Heart left ventricle (tissue), 16 donors: ENCODE measurements at regions not wholly inside any gene's neighbourhood (a gene's known extent, or its start where the extent isn't known, plus 50 kb on each side); places are given as distances from the start of the nearest gene placed in this dataset.

ENCODE experiments used
- ATAC-seq, 4 donors: fragments of 200-7000 bp; cut with Tn5 transposase; one replicate each; pipeline ENCODE4 v1.9.1; 2020 to 2022; ENCODE audit warnings: moderate library complexity in 4 of 4, mild to moderate bottlenecking in 3 of 4, moderate number of reproducible peaks in 1 of 4
- DNase-seq, 5 donors: peaks; one replicate each; pipeline ENCODE4 v3.0.0-alpha.2; 2020
- H3K27ac ChIP-seq, 12 donors: fragments of 200-600 bp; sonication (generic) in 4 of 12; one replicate each; pipeline versions ENCODE4 v1.5.0 to v1.8.0; 2016 to 2022; ENCODE audit warnings: mild to moderate bottlenecking in 2 of 12
- H3K27me3 ChIP-seq, 9 donors: fragments of 200-600 bp; sonication (generic) in 2 of 9; one replicate each; pipeline versions ENCODE4 v1.5.1 to v1.8.0; 2016 to 2022; ENCODE audit warnings: mild to moderate bottlenecking in 3 of 9
- H3K36me3 ChIP-seq, 9 donors: fragments of 200-600 bp; sonication (generic) in 2 of 9; one replicate each; pipeline versions ENCODE4 v1.5.0 to v1.8.0; 2018 to 2022; ENCODE audit warnings: mild to moderate bottlenecking in 2 of 9
- H3K4me1 ChIP-seq, 12 donors: fragments of 200-600 bp; sonication (generic) in 4 of 12; one replicate each; pipeline versions ENCODE4 v1.5.0 to v1.8.0; 2016 to 2022; ENCODE audit warnings: mild to moderate bottlenecking in 3 of 12
- H3K4me3 ChIP-seq, 12 donors: fragments of 200-600 bp; sonication (generic) in 4 of 12; one replicate each; pipeline versions ENCODE4 v1.5.0 to v1.8.0; 2017 to 2022; ENCODE audit warnings: mild to moderate bottlenecking in 9 of 12, moderate library complexity in 4 of 12
- H3K9me3 ChIP-seq, 12 donors: fragments of 200-600 bp; sonication (generic) in 4 of 12; one replicate each; pipeline versions ENCODE4 v1.5.0 to v1.8.0; 2016 to 2022; ENCODE audit warnings: mild to moderate bottlenecking in 1 of 12
- CTCF ChIP-seq, 12 donors: fragments of 200-600 bp; sonication (generic) in 4 of 12; IDR thresholded peaks; one replicate each; pipeline versions ENCODE4 v1.5.0 to v1.8.0; 2018 to 2022; ENCODE audit warnings: antibody characterized with exemption in 12 of 12, mild to moderate bottlenecking in 5 of 12
- POLR2A ChIP-seq, 2 donors: fragments of 450-650 bp; IDR thresholded peaks; one replicate each; pipeline ENCODE4 v1.6.1; 2017; ENCODE audit warnings: antibody characterized with exemption in 2 of 2, mild to moderate bottlenecking in 2 of 2, moderate library complexity in 2 of 2
- WGBS, 4 donors: extraction: QIAGEN DNeasy Blood & Tissue Kit in 2 of 4; methylation state at CpG; one replicate each; pipeline versions ENCODE4 v1.1.5 to v1.1.7; 2013 to 2018; 5-methylcytosine and 5-hydroxymethylcytosine counted together
- intact Hi-C, 10 donors: fragments of 100-400 bp; cut with DNase I; formaldehyde crosslinking; loops; one replicate each; pipeline versions ENCODE4 v1.11.1 to v1.14.2; 2022
- donor health status: ischemic (EF 13 %, LVEDD 7.1; RV severe dilation, severe dysfunction).
- donor health status: healthy with polysubstance abuse.
- donor health status: DM: no; HTN: yes; CAD: no.
- donor health status: DM: no; HTN: no; CAD: no.
- donor health status: ischemic (EF 25% LVEDD 6.9; RV normal size, moderate dysfunction).
- donor health status: ischemic (EF 25% LVEDD 5.7; RV mildly dilated, moderate dysfunction).
- donor health status: healthy.
- donor health status: DM: yes; HTN: yes; CAD: no.
- donor health status: ischemic (EF 35%, LVEDD 5.7; RV mildly dilated, moderate dysfunction).
- donor health status: nonischemic (EF 11% LVEDD 7.7; RV severe dilation, severe dysfunction).
- donor health status: DM: yes; HTN: yes; CAD: no.
- donor health status: PGD.
- donor health status: ischemic (EF 29% LVEDD 5.4; RV normal size, mild dysfunction).
- donor health status: nonischemic (EF 23%, LVEDD 6.1; RV moderate dilation, normal function).

- Histone ChIP-seq H3K4me3 (no peak overlapping the region), H3K9me3 (peaks cover 0 to 6% (median 0%) of the 10 kb centered on the region in 12 donors), H3K4me1 (no peaks in the 10 kb centered on the region), H3K27me3 (no peaks in the 10 kb centered on the region), H3K36me3 (no peaks in the 10 kb centered on the region), H3K27ac (no peak overlapping the region)
- no peak for DNase-seq
- TF ChIP-seq POLR2A (IDR thresholded peaks at IDR 0.05) (no peak), CTCF (IDR thresholded peaks at IDR 0.05) (no peak)
- 76 to 81% (median 78%) methylated on average over 4 of the region's 4 CpGs for WGBS, 4 donors
- ATAC-seq = no peak
- intact Hi-C loops = no loop called here
Measured at GRCh38 chr1:79517470-79518224, 511.1 kb upstream of the ADGRL4 start.

- no peak for TF ChIP-seq CTCF (IDR thresholded peaks at IDR 0.05)
- TF ChIP-seq POLR2A (IDR thresholded peaks at IDR 0.05) = no peak
- DNase-seq = no peak
- Histone ChIP-seq H3K9me3 (no peaks in the 10 kb centered on the region), H3K36me3 (no peaks in the 10 kb centered on the region), H3K4me3 (no peak overlapping the region), H3K27ac (no peak overlapping the region), H3K27me3 (no peaks in the 10 kb centered on the region), H3K4me1 (no peaks in the 10 kb centered on the region)
- no peak for ATAC-seq
- WGBS, 4 donors = 67 to 91% (median 84%) methylated on average over 2 of the region's 2 CpGs
- intact Hi-C loops = no loop called here
Measured at GRCh38 chr1:79507770-79508169, 501.2 kb upstream of the ADGRL4 start.

GRCh38 chr1:79501153-79501552, 494.6 kb upstream of the ADGRL4 start:
- H3K36me3 ChIP-seq = no peaks in the 10 kb centered on the region
- no peak overlapping the region for H3K27ac ChIP-seq
- no peaks in the 10 kb centered on the region for H3K4me1 ChIP-seq
- intact Hi-C loops = no loop called here
- no peak for TF ChIP-seq CTCF (IDR thresholded peaks at IDR 0.05)
- no peak for TF ChIP-seq POLR2A (IDR thresholded peaks at IDR 0.05)
- no peak overlapping the region for H3K4me3 ChIP-seq
- no peak for DNase-seq
- no peaks in the 10 kb centered on the region for H3K27me3 ChIP-seq
- no peak for ATAC-seq
- no peaks in the 10 kb centered on the region for H3K9me3 ChIP-seq
- WGBS, 4 donors = 86 to 92% (median 87%) methylated on average over 3 of the region's 3 CpGs

DNA sequence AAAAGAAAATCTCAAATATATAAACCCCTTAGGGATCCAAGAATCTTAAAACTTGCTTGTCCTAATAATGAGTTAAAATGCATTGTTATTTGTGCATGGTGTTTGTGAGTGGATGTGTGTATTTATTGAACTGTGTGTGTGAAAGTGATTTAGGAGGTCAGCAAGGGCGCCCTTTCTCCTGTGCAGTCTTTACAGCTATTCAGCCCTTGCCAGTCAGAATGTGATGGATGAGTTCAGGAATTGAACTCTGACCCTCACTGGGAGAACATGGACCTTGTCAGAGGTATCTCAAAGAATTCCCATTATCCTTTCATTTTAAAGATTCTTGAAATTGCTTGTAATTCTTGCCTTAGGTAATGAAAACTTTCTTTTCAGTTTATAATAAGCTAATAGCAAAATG, 493.0 kb upstream of the ADGRL4 start:
- Histone ChIP-seq H3K9me3 (no peaks in the 10 kb centered on the region), H3K36me3 (no peaks in the 10 kb centered on the region), H3K27ac (no peak overlapping the region), H3K4me1 (no peaks in the 10 kb centered on the region), H3K4me3 (no peak overlapping the region), H3K27me3 (no peaks in the 10 kb centered on the region)
- DNase-seq (no peak), ATAC-seq (no peak)
- TF ChIP-seq POLR2A (IDR thresholded peaks at IDR 0.05) = no peak
- TF ChIP-seq CTCF (IDR thresholded peaks at IDR 0.05) = no peak
- WGBS, 4 donors = 81 to 88% (median 83%) methylated on average over 1 of the region's 1 CpG
- intact Hi-C loops = no loop called here
